ENCODE measurements at regions not wholly inside any gene's neighbourhood (a gene's known extent, or its start where the extent isn't known, plus 50 kb on each side); places are given as distances from the start of the nearest gene placed in this dataset.

- H2AFZ ChIP-seq (ENCODE audit: control insufficient read depth, low read length): no peak overlapping the region
- no peaks in the 10 kb centered on the region for H3K79me2 ChIP-seq (ENCODE audit: control insufficient read depth, insufficient read depth, low read length)
- H3K9me1 ChIP-seq (ENCODE audit: control insufficient read depth, extremely low read depth, insufficient read depth, low read length): no peaks in the 10 kb centered on the region
- H3K27ac ChIP-seq (ENCODE audit: control insufficient read depth, insufficient read depth, low read length): no peak overlapping the region
- H3K27me3 ChIP-seq (ENCODE audit: control insufficient read depth, extremely low read depth, insufficient read depth, low read length): no peaks in the 10 kb centered on the region
- FAIRE-seq (no peak), DNase-seq (ENCODE audit: low read depth, low spot score) (no peak)
- no peaks in the 10 kb centered on the region for H4K20me1 ChIP-seq (ENCODE audit: control insufficient read depth, extremely low read depth, insufficient read depth, low read length)
- H3K9ac ChIP-seq (ENCODE audit: control insufficient read depth, extremely low read depth, insufficient read depth, low read length): no peak overlapping the region
- dilution Hi-C loops (cut with MboI; ENCODE audit: extremely low pct_ligation_motif_present, low sequenced_read_pairs): no loop called here
- no peaks in the 10 kb centered on the region for H3K4me1 ChIP-seq (ENCODE audit: control insufficient read depth, extremely low read depth, insufficient read depth, low read length)
- no peak for TF ChIP-seq CTCF (optimal IDR thresholded peaks at IDR 0.05 in 1 of 3, IDR thresholded peaks at IDR 0.05 in 1 of 3, conservative IDR thresholded peaks at IDR 0.05 in 1 of 3; ENCODE audit: extremely low read depth in 1 of 3, insufficient read depth in 2 of 3, low read length in 3 of 3)
- no peak for TF ChIP-seq EZH2 (IDR thresholded peaks at IDR 0.05; ENCODE audit: low read length)
- no peaks in the 10 kb centered on the region for H3K36me3 ChIP-seq (ENCODE audit: control insufficient read depth in 2 of 2, extremely low read depth in 1 of 2, insufficient read depth in 2 of 2, low read length in 2 of 2)
- no peak overlapping the region for H3K4me2 ChIP-seq (ENCODE audit: control insufficient read depth, extremely low read depth, insufficient read depth, low read depth, low read length)
- no peaks in the 10 kb centered on the region for H3K9me3 ChIP-seq (ENCODE audit: control insufficient read depth, low read depth, low read length)
- no peak overlapping the region for H3K4me3 ChIP-seq (ENCODE audit: control insufficient read depth in 2 of 3, extremely low read depth in 1 of 3, insufficient read depth in 2 of 3, low read depth in 1 of 3, low read length in 3 of 3)
Observed at GRCh38 chr16:73707863-73708262, 588.8 kb upstream of the PSMD7 start.

GRCh38 chr16:73703891-73704290 lies 592.7 kb upstream of the PSMD7 start:
- FAIRE-seq: no peak
- H3K27me3 ChIP-seq (ENCODE audit: control insufficient read depth, extremely low read depth, insufficient read depth, low read length): no peaks in the 10 kb centered on the region
- no peaks in the 10 kb centered on the region for H4K20me1 ChIP-seq (ENCODE audit: control insufficient read depth, extremely low read depth, insufficient read depth, low read length)
- DNase-seq (ENCODE audit: low read depth, low spot score): no peak
- no peak overlapping the region for H3K9ac ChIP-seq (ENCODE audit: control insufficient read depth, extremely low read depth, insufficient read depth, low read length)
- no peaks in the 10 kb centered on the region for H3K9me3 ChIP-seq (ENCODE audit: control insufficient read depth, low read depth, low read length)
- no peaks in the 10 kb centered on the region for H3K36me3 ChIP-seq (ENCODE audit: control insufficient read depth in 2 of 2, extremely low read depth in 1 of 2, insufficient read depth in 2 of 2, low read length in 2 of 2)
- H3K4me2 ChIP-seq (ENCODE audit: control insufficient read depth, extremely low read depth, insufficient read depth, low read depth, low read length): no peak overlapping the region
- H3K4me1 ChIP-seq (ENCODE audit: control insufficient read depth, extremely low read depth, insufficient read depth, low read length): no peaks in the 10 kb centered on the region
- no peak overlapping the region for H3K4me3 ChIP-seq (ENCODE audit: control insufficient read depth in 2 of 3, extremely low read depth in 1 of 3, insufficient read depth in 2 of 3, low read depth in 1 of 3, low read length in 3 of 3)
- no peak overlapping the region for H2AFZ ChIP-seq (ENCODE audit: control insufficient read depth, low read length)
- H3K9me1 ChIP-seq (ENCODE audit: control insufficient read depth, extremely low read depth, insufficient read depth, low read length): no peaks in the 10 kb centered on the region
- H3K79me2 ChIP-seq (ENCODE audit: control insufficient read depth, insufficient read depth, low read length): no peaks in the 10 kb centered on the region
- no peak for TF ChIP-seq CTCF (optimal IDR thresholded peaks at IDR 0.05 in 1 of 3, IDR thresholded peaks at IDR 0.05 in 1 of 3, conservative IDR thresholded peaks at IDR 0.05 in 1 of 3; ENCODE audit: extremely low read depth in 1 of 3, insufficient read depth in 2 of 3, low read length in 3 of 3)
- no peak for TF ChIP-seq EZH2 (IDR thresholded peaks at IDR 0.05; ENCODE audit: low read length)
- H3K27ac ChIP-seq (ENCODE audit: control insufficient read depth, insufficient read depth, low read length): no peak overlapping the region
- dilution Hi-C loops (cut with MboI; ENCODE audit: extremely low pct_ligation_motif_present, low sequenced_read_pairs): no loop called here

Data from keratinocyte (primary cell).